VCaP (cell line): ENCODE measurements at regions not wholly inside any gene's neighbourhood (a gene's known extent, or its start where the extent isn't known, plus 50 kb on each side); places are given as distances from the start of the nearest gene placed in this dataset.

ENCODE experiments used
- H3K27ac ChIP-seq: fragments of 450-650 bp; 2 replicates; pipeline ENCODE4 v1.5.1; 2017
- CTCF ChIP-seq: fragments of 450-650 bp; conservative IDR thresholded peaks from 2 replicates; pipeline ENCODE4 v1.5.1; 2017; ENCODE audit warnings: mild to moderate bottlenecking, moderate library complexity

GRCh38 chrX:13110433-13111324, 66.3 kb upstream of the FAM9C start:
- peak overlapping the region; percentile 57 for H3K27ac ChIP-seq
- TF ChIP-seq CTCF = no peak

DNA sequence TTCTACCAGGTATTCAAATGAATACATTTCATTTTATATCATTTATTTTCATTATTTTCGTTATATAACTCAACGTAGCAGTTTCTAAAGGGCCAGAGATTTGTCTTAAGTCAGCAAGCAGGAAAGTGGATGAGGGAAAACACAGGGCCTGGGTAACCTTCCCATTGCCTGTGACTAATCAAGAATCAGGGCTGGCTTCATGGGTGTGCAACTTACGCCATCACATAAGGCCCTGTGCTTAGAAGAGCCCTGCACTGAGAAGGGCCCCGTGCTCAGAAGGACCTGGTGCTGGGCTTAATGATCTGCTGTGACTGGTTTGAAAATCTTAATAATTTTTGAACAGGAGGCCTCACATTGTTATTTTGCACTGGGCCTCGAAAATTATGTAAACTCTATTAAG, 65.4 kb upstream of the FAM9C start:
- TF ChIP-seq CTCF = no peak

GRCh38 chrX:13103914-13104274, 59.5 kb upstream of the FAM9C start:
- no peak for TF ChIP-seq CTCF
- no peak overlapping the region for H3K27ac ChIP-seq

More for the DNA sequence above, 65.4 kb upstream of the FAM9C start:
- H3K27ac ChIP-seq = peak overlapping the region; percentile 57

GRCh38 chrX:13103188-13103913, 58.9 kb upstream of the FAM9C start:
- TF ChIP-seq CTCF = no peak

DNA sequence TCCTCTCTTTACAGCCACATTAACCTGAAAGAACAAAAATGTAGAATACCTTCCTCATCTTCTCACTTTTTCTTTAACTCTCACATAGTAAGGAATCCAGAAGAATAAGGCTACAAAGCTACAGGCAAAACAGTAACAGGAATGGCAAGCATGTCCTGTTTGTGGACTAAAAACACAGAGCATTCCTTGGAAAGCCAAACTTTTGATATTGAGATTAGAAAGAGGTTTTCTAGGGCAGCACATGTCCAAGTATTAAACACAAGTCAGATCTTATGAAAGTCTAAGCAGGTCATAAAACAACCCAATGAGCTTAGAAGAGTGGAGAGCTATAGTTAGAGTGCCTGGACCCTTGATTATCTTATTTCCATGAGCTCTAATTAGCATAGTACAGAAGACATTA, 58.2 kb upstream of the FAM9C start:
- TF ChIP-seq CTCF = no peak
- H3K27ac ChIP-seq = no peak overlapping the region

More at GRCh38 chrX:13103188-13103913, 58.9 kb upstream of the FAM9C start:
- no peak overlapping the region for H3K27ac ChIP-seq

DNA sequence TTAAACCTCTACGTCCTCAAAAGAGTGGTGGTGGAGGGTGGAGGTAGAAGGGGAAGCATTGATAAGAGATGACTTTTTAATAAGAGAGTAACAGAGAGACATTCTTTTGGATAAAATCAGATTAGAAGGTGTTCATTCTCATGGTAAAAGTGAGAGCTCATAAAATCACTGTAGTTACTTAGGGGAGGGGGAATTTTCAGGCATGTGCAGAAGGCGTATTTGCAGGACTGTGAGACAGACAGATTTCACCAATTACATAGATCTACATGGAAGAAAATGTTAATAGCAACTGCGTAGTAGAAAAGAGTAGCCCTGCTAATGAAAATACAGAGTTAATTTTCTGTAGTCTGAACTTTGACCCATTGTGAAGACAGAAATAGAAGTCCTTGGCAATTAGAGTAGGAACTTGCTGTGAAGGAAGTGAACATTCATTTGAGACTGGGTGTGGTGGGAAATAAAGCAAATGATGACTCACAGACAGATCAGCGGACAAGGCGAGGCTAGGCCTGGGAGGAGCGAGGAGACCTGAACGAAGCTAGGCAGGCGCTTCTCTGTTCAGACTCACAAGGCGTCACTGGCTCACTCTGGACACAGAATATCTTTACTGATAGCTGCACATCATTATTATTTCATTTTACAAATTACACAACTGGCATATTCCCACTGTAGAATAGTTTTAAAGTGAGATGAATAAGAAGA, 57.2 kb upstream of the FAM9C start:
- H3K27ac ChIP-seq = no peak overlapping the region

More for the DNA sequence above, 57.2 kb upstream of the FAM9C start:
- no peak for TF ChIP-seq CTCF
